WTC11 (cell line): ENCODE measurements at regions not wholly inside any gene's neighbourhood (a gene's known extent, or its start where the extent isn't known, plus 50 kb on each side); places are given as distances from the start of the nearest gene placed in this dataset.

Experiments used
- ATF1 ChIP-seq: sonication (generic); formaldehyde crosslinking; IDR thresholded peaks from 2 replicates; pipeline ENCODE4 v1.8.1; 2023; ENCODE audit warnings: mild to moderate bottlenecking, moderate library complexity, missing genetic modification reagents
- CREB1 ChIP-seq: sonication (generic); formaldehyde crosslinking; IDR thresholded peaks from 2 replicates; pipeline ENCODE4 v1.8.0; 2023; ENCODE audit warnings: mild to moderate bottlenecking, missing genetic modification reagents
- CREM ChIP-seq: sonication (generic); formaldehyde crosslinking; IDR thresholded peaks from 2 replicates; pipeline ENCODE4 v1.8.1; 2022; ENCODE audit warnings: mild to moderate bottlenecking, missing genetic modification reagents, moderate library complexity
- ESRRA ChIP-seq: sonication (generic); formaldehyde crosslinking; IDR thresholded peaks from 2 replicates; pipeline ENCODE4 v1.8.1; 2022; ENCODE audit warnings: mild to moderate bottlenecking, missing genetic modification reagents, borderline replicate concordance
- ETV6 ChIP-seq: sonication (generic); formaldehyde crosslinking; IDR thresholded peaks from 2 replicates; pipeline ENCODE4 v1.8.1; 2022; ENCODE audit warnings: mild to moderate bottlenecking, missing genetic modification reagents
- FOXK1 ChIP-seq: sonication (generic); formaldehyde crosslinking; IDR thresholded peaks from 2 replicates; pipeline ENCODE4 v1.8.0; 2022; ENCODE audit warnings: mild to moderate bottlenecking, moderate library complexity, missing genetic modification reagents
- KAT7 ChIP-seq: sonication (generic); formaldehyde crosslinking; IDR thresholded peaks from 2 replicates; pipeline ENCODE4 v1.8.1; 2023; ENCODE audit warnings: missing genetic modification reagents, mild to moderate bottlenecking, borderline replicate concordance
- TCF7 ChIP-seq: sonication (generic); formaldehyde crosslinking; IDR thresholded peaks from 2 replicates; pipeline ENCODE4 v1.8.0; 2022; ENCODE audit warnings: mild to moderate bottlenecking, low read depth, missing genetic modification reagents, moderate library complexity
- TF ChIP-seq, protein P1 (sequence below): fragments of 200-600 bp; IDR thresholded peaks from 2 replicates; pipeline ENCODE4 v1.8.0; 2022; ENCODE audit warnings: antibody characterized with exemption
- TF ChIP-seq, protein P2 (sequence below): sonication (generic); formaldehyde crosslinking; IDR thresholded peaks from 2 replicates; pipeline ENCODE4 v1.8.0; 2022; ENCODE audit warnings: mild to moderate bottlenecking, missing genetic modification reagents
- TF ChIP-seq, protein P3 (sequence below): sonication (generic); formaldehyde crosslinking; IDR thresholded peaks from 2 replicates; pipeline ENCODE4 v1.8.1; 2023; ENCODE audit warnings: mild to moderate bottlenecking, moderate library complexity, missing genetic modification reagents
- TF ChIP-seq, protein P4 (sequence below): sonication (generic); formaldehyde crosslinking; IDR thresholded peaks from 2 replicates; pipeline ENCODE4 v1.8.0; 2022; ENCODE audit warnings: mild to moderate bottlenecking, missing genetic modification reagents
- TF ChIP-seq, protein P5 (sequence below): sonication (generic); formaldehyde crosslinking; IDR thresholded peaks from 2 replicates; pipeline ENCODE4 v1.8.0; 2022; ENCODE audit warnings: mild to moderate bottlenecking, missing genetic modification reagents
- TF ChIP-seq, protein P6 (sequence below): sonication (generic); formaldehyde crosslinking; conservative IDR thresholded peaks from 2 replicates; pipeline ENCODE4 v1.8.1; 2022; ENCODE audit warnings: mild to moderate bottlenecking, missing genetic modification reagents

DNA sequence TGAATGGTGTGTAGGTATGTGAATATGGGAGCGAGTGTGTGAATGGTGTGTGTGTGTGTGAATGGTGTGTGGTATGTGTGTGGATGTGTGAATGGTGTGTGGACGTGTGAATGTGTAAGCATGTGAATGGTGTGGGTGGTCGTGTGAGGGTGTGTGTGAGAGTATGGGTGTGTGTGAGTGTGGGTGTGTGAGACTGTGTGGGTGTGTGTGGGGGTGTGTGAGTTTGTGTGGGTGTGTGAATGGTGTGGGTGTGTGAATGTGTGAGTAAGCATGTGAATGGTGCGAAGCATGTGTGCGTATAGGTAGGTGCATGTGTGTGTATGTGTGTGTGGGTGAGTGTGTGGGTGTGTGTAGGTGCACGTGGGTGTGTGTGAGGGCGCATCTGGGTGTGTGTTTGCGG is 160.7 kb upstream of the COBL start:
- no peak for TF ChIP-seq KAT7 (CRISPR knock-in tag)
- TF ChIP-seq, protein P1, sequence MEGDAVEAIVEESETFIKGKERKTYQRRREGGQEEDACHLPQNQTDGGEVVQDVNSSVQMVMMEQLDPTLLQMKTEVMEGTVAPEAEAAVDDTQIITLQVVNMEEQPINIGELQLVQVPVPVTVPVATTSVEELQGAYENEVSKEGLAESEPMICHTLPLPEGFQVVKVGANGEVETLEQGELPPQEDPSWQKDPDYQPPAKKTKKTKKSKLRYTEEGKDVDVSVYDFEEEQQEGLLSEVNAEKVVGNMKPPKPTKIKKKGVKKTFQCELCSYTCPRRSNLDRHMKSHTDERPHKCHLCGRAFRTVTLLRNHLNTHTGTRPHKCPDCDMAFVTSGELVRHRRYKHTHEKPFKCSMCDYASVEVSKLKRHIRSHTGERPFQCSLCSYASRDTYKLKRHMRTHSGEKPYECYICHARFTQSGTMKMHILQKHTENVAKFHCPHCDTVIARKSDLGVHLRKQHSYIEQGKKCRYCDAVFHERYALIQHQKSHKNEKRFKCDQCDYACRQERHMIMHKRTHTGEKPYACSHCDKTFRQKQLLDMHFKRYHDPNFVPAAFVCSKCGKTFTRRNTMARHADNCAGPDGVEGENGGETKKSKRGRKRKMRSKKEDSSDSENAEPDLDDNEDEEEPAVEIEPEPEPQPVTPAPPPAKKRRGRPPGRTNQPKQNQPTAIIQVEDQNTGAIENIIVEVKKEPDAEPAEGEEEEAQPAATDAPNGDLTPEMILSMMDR = no peak
- no peak for TF ChIP-seq ESRRA
- TF ChIP-seq, protein P2, sequence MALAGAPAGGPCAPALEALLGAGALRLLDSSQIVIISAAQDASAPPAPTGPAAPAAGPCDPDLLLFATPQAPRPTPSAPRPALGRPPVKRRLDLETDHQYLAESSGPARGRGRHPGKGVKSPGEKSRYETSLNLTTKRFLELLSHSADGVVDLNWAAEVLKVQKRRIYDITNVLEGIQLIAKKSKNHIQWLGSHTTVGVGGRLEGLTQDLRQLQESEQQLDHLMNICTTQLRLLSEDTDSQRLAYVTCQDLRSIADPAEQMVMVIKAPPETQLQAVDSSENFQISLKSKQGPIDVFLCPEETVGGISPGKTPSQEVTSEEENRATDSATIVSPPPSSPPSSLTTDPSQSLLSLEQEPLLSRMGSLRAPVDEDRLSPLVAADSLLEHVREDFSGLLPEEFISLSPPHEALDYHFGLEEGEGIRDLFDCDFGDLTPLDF (CRISPR knock-in tag) = no peak
- no peak for TF ChIP-seq FOXK1 (CRISPR knock-in tag)
- TF ChIP-seq, protein P3, sequence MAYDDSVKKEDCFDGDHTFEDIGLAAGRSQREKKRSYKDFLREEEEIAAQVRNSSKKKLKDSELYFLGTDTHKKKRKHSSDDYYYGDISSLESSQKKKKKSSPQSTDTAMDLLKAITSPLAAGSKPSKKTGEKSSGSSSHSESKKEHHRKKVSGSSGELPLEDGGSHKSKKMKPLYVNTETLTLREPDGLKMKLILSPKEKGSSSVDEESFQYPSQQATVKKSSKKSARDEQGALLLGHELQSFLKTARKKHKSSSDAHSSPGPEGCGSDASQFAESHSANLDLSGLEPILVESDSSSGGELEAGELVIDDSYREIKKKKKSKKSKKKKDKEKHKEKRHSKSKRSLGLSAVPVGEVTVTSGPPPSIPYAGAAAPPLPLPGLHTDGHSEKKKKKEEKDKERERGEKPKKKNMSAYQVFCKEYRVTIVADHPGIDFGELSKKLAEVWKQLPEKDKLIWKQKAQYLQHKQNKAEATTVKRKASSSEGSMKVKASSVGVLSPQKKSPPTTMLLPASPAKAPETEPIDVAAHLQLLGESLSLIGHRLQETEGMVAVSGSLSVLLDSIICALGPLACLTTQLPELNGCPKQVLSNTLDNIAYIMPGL (CRISPR knock-in tag) = no peak
- TF ChIP-seq CREB1 (CRISPR knock-in tag) = no peak
- TF ChIP-seq, protein P4, sequence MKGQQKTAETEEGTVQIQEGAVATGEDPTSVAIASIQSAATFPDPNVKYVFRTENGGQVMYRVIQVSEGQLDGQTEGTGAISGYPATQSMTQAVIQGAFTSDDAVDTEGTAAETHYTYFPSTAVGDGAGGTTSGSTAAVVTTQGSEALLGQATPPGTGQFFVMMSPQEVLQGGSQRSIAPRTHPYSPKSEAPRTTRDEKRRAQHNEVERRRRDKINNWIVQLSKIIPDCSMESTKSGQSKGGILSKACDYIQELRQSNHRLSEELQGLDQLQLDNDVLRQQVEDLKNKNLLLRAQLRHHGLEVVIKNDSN = no peak
- no peak for TF ChIP-seq CREM (CRISPR knock-in tag)
- no peak for TF ChIP-seq ETV6 (CRISPR knock-in tag)
- TF ChIP-seq TCF7 (CRISPR knock-in tag) = no peak
- no peak for TF ChIP-seq ATF1 (CRISPR knock-in tag)
- TF ChIP-seq, protein P5, sequence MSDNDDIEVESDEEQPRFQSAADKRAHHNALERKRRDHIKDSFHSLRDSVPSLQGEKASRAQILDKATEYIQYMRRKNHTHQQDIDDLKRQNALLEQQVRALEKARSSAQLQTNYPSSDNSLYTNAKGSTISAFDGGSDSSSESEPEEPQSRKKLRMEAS = no peak
- TF ChIP-seq, protein P6, sequence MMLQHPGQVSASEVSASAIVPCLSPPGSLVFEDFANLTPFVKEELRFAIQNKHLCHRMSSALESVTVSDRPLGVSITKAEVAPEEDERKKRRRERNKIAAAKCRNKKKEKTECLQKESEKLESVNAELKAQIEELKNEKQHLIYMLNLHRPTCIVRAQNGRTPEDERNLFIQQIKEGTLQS (CRISPR knock-in tag) = no peak
